SK-N-SH (cell line): ENCODE measurements at regions not wholly inside any gene's neighbourhood (a gene's known extent, or its start where the extent isn't known, plus 50 kb on each side); places are given as distances from the start of the nearest gene placed in this dataset.

Experiments
- SIN3A ChIP-seq: IDR thresholded peaks from 2 replicates; pipeline ENCODE4 v1.6.1; 2012; ENCODE audit warnings: low read depth, mild to moderate bottlenecking, low read length, moderate library complexity, borderline replicate concordance
- TCF12 ChIP-seq: IDR thresholded peaks from 2 replicates; pipeline ENCODE4 v1.4.0; 2012

DNA sequence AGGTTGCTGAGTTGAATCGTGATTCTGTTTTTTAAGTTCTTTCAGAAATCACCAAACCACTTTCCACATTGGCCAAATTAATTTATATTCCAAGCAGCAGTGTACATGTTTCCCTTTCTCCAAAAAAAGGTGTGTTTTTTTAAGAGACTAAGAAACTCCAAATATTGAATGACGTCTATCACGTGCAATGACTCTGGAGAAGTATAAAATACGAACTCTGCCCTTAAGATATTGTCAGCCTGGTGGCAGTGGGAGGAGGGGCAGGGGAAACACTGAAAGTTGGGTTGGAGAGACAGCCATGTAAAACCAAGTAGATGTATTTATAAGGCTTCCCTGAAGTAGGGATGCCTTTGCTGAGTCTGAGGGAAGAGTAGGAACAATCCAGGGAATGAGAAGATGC, 50.1 kb upstream of the DHRS4 start:
- TF ChIP-seq SIN3A (no peak), TCF12 (no peak)
